DOHH2 (cell line): ENCODE measurements at regions not wholly inside any gene's neighbourhood (a gene's known extent, or its start where the extent isn't known, plus 50 kb on each side); places are given as distances from the start of the nearest gene placed in this dataset.
"Not testable (repeated sequence)": the region's sequence is repeated elsewhere in the genome, so short reads cannot be mapped to it uniquely, and the experiment has no call there.

Experiments used
- EZH2phosphoT487 ChIP-seq: fragments of 200-600 bp; sonication (generic); IDR thresholded peaks from 2 replicates; pipeline ENCODE4 v1.6.1; 2017; ENCODE audit warnings: borderline replicate concordance, mild to moderate bottlenecking, antibody characterized with exemption, low read length, moderate library complexity, mixed read lengths
- TF ChIP-seq, protein P1 (sequence below): fragments of 200-600 bp; sonication (generic); IDR thresholded peaks from one replicate; pipeline ENCODE4 v1.5.1; 2014; ENCODE audit warnings: antibody characterized with exemption, mild to moderate bottlenecking, low read depth, low read length; ENCODE audit not compliant: poor library complexity, severe bottlenecking

DNA sequence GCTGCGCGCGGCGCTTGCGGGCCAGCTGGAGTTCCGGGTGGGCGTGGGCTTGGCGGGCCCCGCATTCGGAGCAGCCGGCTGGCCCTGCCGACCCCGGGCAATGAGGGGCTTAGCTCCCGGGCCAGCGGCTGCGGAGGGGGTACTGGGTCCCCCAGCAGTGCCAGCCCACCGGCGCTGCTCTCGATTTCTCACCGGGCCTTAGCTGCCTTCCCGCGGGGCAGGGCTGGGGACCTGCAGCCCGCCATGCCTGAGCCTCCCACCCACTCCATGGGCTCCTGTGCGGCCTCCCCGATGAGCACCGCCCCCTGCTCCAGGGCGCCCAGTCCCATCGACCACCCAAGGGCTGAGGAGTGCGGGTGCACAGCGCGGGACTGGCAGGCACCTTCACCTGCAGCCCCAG, 381.4 kb downstream of the KCNRG start:
- TF ChIP-seq, protein P1, sequence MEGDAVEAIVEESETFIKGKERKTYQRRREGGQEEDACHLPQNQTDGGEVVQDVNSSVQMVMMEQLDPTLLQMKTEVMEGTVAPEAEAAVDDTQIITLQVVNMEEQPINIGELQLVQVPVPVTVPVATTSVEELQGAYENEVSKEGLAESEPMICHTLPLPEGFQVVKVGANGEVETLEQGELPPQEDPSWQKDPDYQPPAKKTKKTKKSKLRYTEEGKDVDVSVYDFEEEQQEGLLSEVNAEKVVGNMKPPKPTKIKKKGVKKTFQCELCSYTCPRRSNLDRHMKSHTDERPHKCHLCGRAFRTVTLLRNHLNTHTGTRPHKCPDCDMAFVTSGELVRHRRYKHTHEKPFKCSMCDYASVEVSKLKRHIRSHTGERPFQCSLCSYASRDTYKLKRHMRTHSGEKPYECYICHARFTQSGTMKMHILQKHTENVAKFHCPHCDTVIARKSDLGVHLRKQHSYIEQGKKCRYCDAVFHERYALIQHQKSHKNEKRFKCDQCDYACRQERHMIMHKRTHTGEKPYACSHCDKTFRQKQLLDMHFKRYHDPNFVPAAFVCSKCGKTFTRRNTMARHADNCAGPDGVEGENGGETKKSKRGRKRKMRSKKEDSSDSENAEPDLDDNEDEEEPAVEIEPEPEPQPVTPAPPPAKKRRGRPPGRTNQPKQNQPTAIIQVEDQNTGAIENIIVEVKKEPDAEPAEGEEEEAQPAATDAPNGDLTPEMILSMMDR, result not testable (repeated sequence)
- not testable (repeated sequence) for TF ChIP-seq EZH2phosphoT487
